Colonic mucosa (tissue), 4 donors: ENCODE measurements at regions not wholly inside any gene's neighbourhood (a gene's known extent, or its start where the extent isn't known, plus 50 kb on each side); places are given as distances from the start of the nearest gene placed in this dataset.
"Not testable (repeated sequence)": the region's sequence is repeated elsewhere in the genome, so short reads cannot be mapped to it uniquely, and the experiment has no call there.

Experiments
- DNase-seq: peaks from one replicate; pipeline ENCODE4 v3.0.0-alpha.2; 2020
- H3K27ac ChIP-seq: fragments of 200-600 bp; one replicate; pipeline ENCODE4 v1.8.0; 2021
- H3K27me3 ChIP-seq: fragments of 200-600 bp; one replicate; pipeline ENCODE4 v1.8.0; 2021
- H3K36me3 ChIP-seq: fragments of 200-600 bp; one replicate; pipeline ENCODE4 v1.8.0; 2021
- H3K4me1 ChIP-seq: fragments of 200-600 bp; one replicate; pipeline ENCODE4 v1.8.0; 2021; ENCODE audit warnings: mild to moderate bottlenecking
- H3K4me3 ChIP-seq: fragments of 200-600 bp; one replicate; pipeline ENCODE4 v1.8.0; 2021
- H3K9ac ChIP-seq, 2 donors: one replicate each; pipeline ENCODE4 v1.7.0; 2013; ENCODE audit warnings: control low read depth in 2 of 2, low read depth in 2 of 2, low read length in 2 of 2
- H3K9me3 ChIP-seq: fragments of 200-600 bp; one replicate; pipeline ENCODE4 v1.8.0; 2021
- CTCF ChIP-seq: fragments of 200-600 bp; IDR thresholded peaks from one replicate; pipeline ENCODE4 v1.8.0; 2022; ENCODE audit warnings: antibody characterized with exemption, mild to moderate bottlenecking
- intact Hi-C: fragments of 100-400 bp; cut with DNase I; formaldehyde crosslinking; loops from one replicate; pipeline ENCODE4 v1.14.1; 2022
- donor health status: healthy.
- donor health status: DM: no; HTN: no; CAD: no.
- donor health status: DM: no; HTN: no; CAD: no.

- no peak overlapping the region for H3K27ac ChIP-seq
- no peak overlapping the region for H3K9ac ChIP-seq
- H3K4me1 ChIP-seq: no peaks in the 10 kb centered on the region
- intact Hi-C loops: no loop called here
- H3K36me3 ChIP-seq: no peaks in the 10 kb centered on the region
- TF ChIP-seq CTCF: no peak
- DNase-seq: no peak
- H3K4me3 ChIP-seq: no peak overlapping the region
- no peaks in the 10 kb centered on the region for H3K9me3 ChIP-seq
- H3K27me3 ChIP-seq: no peaks in the 10 kb centered on the region
Observed at GRCh38 chr6:141394125-141394536, 738.6 kb upstream of the GJE1 start.

GRCh38 chr6:141393405-141394124 is 739.2 kb upstream of the GJE1 start:
- no peak for DNase-seq
- no peak overlapping the region for H3K9ac ChIP-seq
- H3K9me3 ChIP-seq: no peaks in the 10 kb centered on the region
- intact Hi-C loops: no loop called here
- no peak overlapping the region for H3K27ac ChIP-seq
- no peaks in the 10 kb centered on the region for H3K27me3 ChIP-seq
- no peaks in the 10 kb centered on the region for H3K4me1 ChIP-seq
- no peaks in the 10 kb centered on the region for H3K36me3 ChIP-seq
- no peak for TF ChIP-seq CTCF
- no peak overlapping the region for H3K4me3 ChIP-seq

- H3K36me3 ChIP-seq: not testable (repeated sequence)
Observed at GRCh38 chr6:141391135-141391534, 741.6 kb upstream of the GJE1 start.

GRCh38 chr6:141388666-141389065 is 744.1 kb upstream of the GJE1 start:
- H3K36me3 ChIP-seq: no peaks in the 10 kb centered on the region
- no peaks in the 10 kb centered on the region for H3K27me3 ChIP-seq
- no peaks in the 10 kb centered on the region for H3K9me3 ChIP-seq
- no peak overlapping the region for H3K27ac ChIP-seq
- no peak for TF ChIP-seq CTCF
- no peak overlapping the region for H3K4me3 ChIP-seq
- no peak overlapping the region for H3K9ac ChIP-seq
- no peak for DNase-seq
- intact Hi-C loops: no loop called here
- H3K4me1 ChIP-seq: no peaks in the 10 kb centered on the region

More at GRCh38 chr6:141391135-141391534, 741.6 kb upstream of the GJE1 start:
- H3K9ac ChIP-seq, intact Hi-C loops, DNase-seq, H3K27ac ChIP-seq, H3K4me1 ChIP-seq, H3K4me3 ChIP-seq, H3K27me3 ChIP-seq, H3K9me3 ChIP-seq: not testable (repeated sequence)

GRCh38 chr6:141370438-141370837 is 762.3 kb upstream of the GJE1 start:
- intact Hi-C loops: no loop called here

GRCh38 chr6:141366796-141367195 is 765.9 kb upstream of the GJE1 start:
- intact Hi-C loops, H3K9me3 ChIP-seq: not testable (repeated sequence)

More at GRCh38 chr6:141370438-141370837, 762.3 kb upstream of the GJE1 start:
- no peak overlapping the region for H3K27ac ChIP-seq
- H3K4me1 ChIP-seq: no peaks in the 10 kb centered on the region
- no peaks in the 10 kb centered on the region for H3K36me3 ChIP-seq
- no peak for DNase-seq
- no peaks in the 10 kb centered on the region for H3K27me3 ChIP-seq
- no peaks in the 10 kb centered on the region for H3K9me3 ChIP-seq
- H3K9ac ChIP-seq: no peak overlapping the region
- TF ChIP-seq CTCF: no peak
- H3K4me3 ChIP-seq: no peak overlapping the region

More at GRCh38 chr6:141366796-141367195, 765.9 kb upstream of the GJE1 start:
- not testable (repeated sequence) for H3K27me3 ChIP-seq, H3K36me3 ChIP-seq, H3K4me3 ChIP-seq, H3K9ac ChIP-seq, H3K27ac ChIP-seq, DNase-seq, H3K4me1 ChIP-seq
